Pons (tissue), 1 donor: ENCODE measurements at regions not wholly inside any gene's neighbourhood (a gene's known extent, or its start where the extent isn't known, plus 50 kb on each side); places are given as distances from the start of the nearest gene placed in this dataset.
"Not testable (repeated sequence)": the region's sequence is repeated elsewhere in the genome, so short reads cannot be mapped to it uniquely, and the experiment has no call there.

Source experiments
- DNase-seq: peaks from one replicate; pipeline ENCODE4 v3.0.0-alpha.2; 2016; ENCODE audit warnings: low spot score

GRCh38 chr11:112539281-112539555 is 278.6 kb upstream of the PLET1 start:
- DNase-seq = not testable (repeated sequence)

- DNase-seq = no peak
Measured at GRCh38 chr11:112539741-112540140, 279.1 kb upstream of the PLET1 start.

GRCh38 chr11:112540261-112540660 is 279.6 kb upstream of the PLET1 start:
- no peak for DNase-seq

GRCh38 chr11:112541140-112542046 is 280.7 kb upstream of the PLET1 start:
- DNase-seq = no peak

- no peak for DNase-seq
Measured at GRCh38 chr11:112542479-112542878, 281.8 kb upstream of the PLET1 start.

- DNase-seq = no peak
Measured at GRCh38 chr11:112543390-112543789, 282.7 kb upstream of the PLET1 start.

- DNase-seq = no peak
Measured at GRCh38 chr11:112548641-112549040, 288.0 kb upstream of the PLET1 start.

- DNase-seq = no peak
Measured at GRCh38 chr11:112553205-112553731, 292.6 kb upstream of the PLET1 start.

- DNase-seq = no peak
Measured at GRCh38 chr11:112554586-112554985, 293.9 kb upstream of the PLET1 start.

GRCh38 chr11:112555491-112556364 is 295.1 kb upstream of the PLET1 start:
- DNase-seq = peak; percentile 55

- DNase-seq = no peak
Measured at GRCh38 chr11:112558691-112559090, 298.0 kb upstream of the PLET1 start.

GRCh38 chr11:112563808-112564207 is 303.1 kb upstream of the PLET1 start:
- DNase-seq = no peak

- peak; percentile 75 for DNase-seq
Measured at GRCh38 chr11:112564228-112564955, 303.7 kb upstream of the PLET1 start.

- DNase-seq = no peak
Measured at GRCh38 chr11:112565551-112565950, 304.9 kb upstream of the PLET1 start.

- no peak for DNase-seq
Measured at GRCh38 chr11:112566124-112566523, 305.5 kb upstream of the PLET1 start.

- DNase-seq = no peak
Measured at GRCh38 chr11:112570333-112570732, 309.7 kb upstream of the PLET1 start.

- DNase-seq = no peak
Measured at GRCh38 chr11:112579282-112579681, 318.6 kb upstream of the PLET1 start.

GRCh38 chr11:112580864-112581263 is 320.2 kb upstream of the PLET1 start:
- no peak for DNase-seq

- no peak for DNase-seq
Measured at GRCh38 chr11:112581747-112582146, 321.1 kb upstream of the PLET1 start.

- peak; percentile 65 for DNase-seq
Measured at GRCh38 chr11:112582366-112582765, 321.7 kb upstream of the PLET1 start.

- no peak for DNase-seq
Measured at GRCh38 chr11:112583261-112583893, 322.7 kb upstream of the PLET1 start.

- no peak for DNase-seq
Measured at GRCh38 chr11:112584672-112585071, 324.0 kb upstream of the PLET1 start.
